GM23338 (cell line): ENCODE measurements at regions not wholly inside any gene's neighbourhood (a gene's known extent, or its start where the extent isn't known, plus 50 kb on each side); places are given as distances from the start of the nearest gene placed in this dataset.

Source experiments
- ATAC-seq: fragments of 200-7000 bp; cut with Tn5 transposase; 3 replicates; pipeline ENCODE4 v1.9.1; 2020
- DNase-seq: peaks from one replicate; pipeline ENCODE4 v3.0.0-alpha.2; 2015; ENCODE audit warnings: low spot score
- H2AFZ ChIP-seq: fragments of 200-600 bp; sonication (generic); 2 replicates; pipeline ENCODE4 v1.8.0; 2016; ENCODE audit warnings: antibody characterized with exemption, mild to moderate bottlenecking, moderate library complexity
- H3F3A ChIP-seq: fragments of 200-600 bp; sonication (generic); replicated peaks from 2 replicates; pipeline ENCODE4 v1.8.0; 2017; ENCODE audit warnings: antibody characterized with exemption, mixed run types, low read depth
- H3K27ac ChIP-seq: fragments of 200-600 bp; sonication (generic); 2 replicates; pipeline ENCODE4 v1.6.1; 2016; ENCODE audit warnings: low read depth
- H3K27me3 ChIP-seq: fragments of 200-600 bp; sonication (generic); 2 replicates; pipeline ENCODE4 v1.8.0; 2016; ENCODE audit warnings: mild to moderate bottlenecking, mixed run types, moderate library complexity; ENCODE audit not compliant: insufficient read depth
- H3K36me3 ChIP-seq: fragments of 200-600 bp; sonication (generic); 2 replicates; pipeline ENCODE4 v1.8.0; 2016; ENCODE audit warnings: mild to moderate bottlenecking; ENCODE audit not compliant: insufficient read depth
- H3K4me1 ChIP-seq: fragments of 200-600 bp; sonication (generic); 2 replicates; pipeline ENCODE4 v1.8.0; 2016; ENCODE audit warnings: mild to moderate bottlenecking, moderate library complexity; ENCODE audit not compliant: insufficient read depth
- H3K4me2 ChIP-seq: fragments of 200-600 bp; sonication (generic); 2 replicates; pipeline ENCODE4 v1.7.1; 2017; ENCODE audit warnings: mixed run types
- H3K4me3 ChIP-seq: fragments of 200-600 bp; sonication (generic); 2 replicates; pipeline ENCODE4 v1.6.1; 2016; ENCODE audit warnings: mixed run types
- H3K79me2 ChIP-seq: fragments of 200-600 bp; sonication (generic); replicated peaks from 2 replicates; pipeline ENCODE4 v1.8.0; 2017; ENCODE audit warnings: mild to moderate bottlenecking; ENCODE audit not compliant: insufficient read depth
- H3K9me2 ChIP-seq: fragments of 200-600 bp; sonication (generic); 2 replicates; pipeline ENCODE4 v1.8.0; 2017; ENCODE audit not compliant: insufficient read depth
- H4K20me1 ChIP-seq: fragments of 200-600 bp; sonication (generic); replicated peaks from 2 replicates; pipeline ENCODE4 v1.8.0; 2017; ENCODE audit warnings: mild to moderate bottlenecking; ENCODE audit not compliant: insufficient read depth
- H3K27ac Mint-ChIP-seq: 2 replicates; pipeline ENCODE4 v1.8.0; 2020; ENCODE audit warnings: inconsistent platforms, mild to moderate bottlenecking, moderate library complexity, mixed read lengths
- H3K27me3 Mint-ChIP-seq: 3 replicates; pipeline ENCODE4 v1.8.0; 2022; ENCODE audit warnings: low read depth, mild to moderate bottlenecking, moderate library complexity, mixed read lengths, inconsistent platforms; ENCODE audit not compliant: insufficient read depth, poor library complexity
- H3K36me3 Mint-ChIP-seq: 3 replicates; pipeline ENCODE4 v1.8.0; 2021; ENCODE audit warnings: low read depth, mild to moderate bottlenecking, inconsistent platforms, moderate library complexity, mixed read lengths
- H3K4me1 Mint-ChIP-seq: 3 replicates; pipeline ENCODE4 v1.8.0; 2020; ENCODE audit warnings: mild to moderate bottlenecking, inconsistent platforms, mixed read lengths
- H3K4me3 Mint-ChIP-seq: 3 replicates; pipeline ENCODE4 v1.8.0; 2021; ENCODE audit warnings: moderate library complexity, mild to moderate bottlenecking, inconsistent platforms, mixed read lengths
- H3K9me3 Mint-ChIP-seq: 3 replicates; pipeline ENCODE4 v1.8.0; 2020; ENCODE audit warnings: moderate library complexity, mild to moderate bottlenecking, inconsistent platforms, mixed read lengths
- CREB1 ChIP-seq: fragments of 250-450 bp; sonication (Bioruptor Pico); IDR thresholded peaks from 2 replicates; pipeline ENCODE4 v1.5.0; 2020; ENCODE audit warnings: low read depth, mild to moderate bottlenecking, moderate library complexity
- EZH2 ChIP-seq: fragments of 200-600 bp; sonication (generic); IDR thresholded peaks from one replicate; pipeline ENCODE4 v1.8.0; 2017; ENCODE audit warnings: antibody characterized with exemption, mild to moderate bottlenecking, low read depth; ENCODE audit not compliant: unreplicated experiment
- EZH2phosphoT487 ChIP-seq: fragments of 200-600 bp; sonication (generic); IDR thresholded peaks from one replicate; pipeline ENCODE4 v1.8.1; 2018; ENCODE audit warnings: antibody characterized with exemption; ENCODE audit not compliant: unreplicated experiment
- JUNB ChIP-seq: IDR thresholded peaks from one replicate; pipeline ENCODE4 v1.6.1; 2016; ENCODE audit warnings: antibody characterized with exemption; ENCODE audit not compliant: unreplicated experiment
- POLR2AphosphoS5 ChIP-seq: IDR thresholded peaks from 2 replicates; pipeline ENCODE4 v1.6.1; 2016; ENCODE audit warnings: antibody characterized with exemption, low read depth
- REST ChIP-seq: IDR thresholded peaks from one replicate; pipeline ENCODE4 v1.6.1; 2018; ENCODE audit warnings: antibody characterized with exemption; ENCODE audit not compliant: unreplicated experiment
- ZNF114 ChIP-seq: fragments of 250-450 bp; sonication (Bioruptor Pico); IDR thresholded peaks from 2 replicates; pipeline ENCODE4 v1.5.0; 2020; ENCODE audit warnings: mild to moderate bottlenecking, moderate library complexity
- TF ChIP-seq, protein P1 (sequence below), 2 experiments: fragments of 200-600 bp in 1 of 2; sonication (generic) in 1 of 2; conservative IDR thresholded peaks; 2 replicates each; pipeline versions ENCODE4 v1.5.1 to v1.6.1; 2016 to 2017; ENCODE audit warnings: antibody characterized with exemption in 2 of 2, low read depth in 2 of 2, mild to moderate bottlenecking in 2 of 2, moderate library complexity in 1 of 2

- Histone ChIP-seq H3K4me2 (peak overlapping the region; percentile 95), H4K20me1 (no peaks in the 10 kb centered on the region), H3K4me3 (peak overlapping the region; percentile 81), H3K9me2 (no peaks in the 10 kb centered on the region), H3K36me3 (no peaks in the 10 kb centered on the region), H3K27ac (no peak overlapping the region), H2AFZ (peak overlapping the region; percentile 24; the same call in 1 of the 2 replicates), H3K4me1 (peaks cover 45% of the 10 kb centered on the region), H3F3A (peaks cover 13% of the 10 kb centered on the region), H3K79me2 (no peaks in the 10 kb centered on the region; the same call in 1 of the 2 replicates), H3K27me3 (peaks cover 36% of the 10 kb centered on the region)
- Mint-ChIP-seq H3K4me3 (peak overlapping the region; percentile 94), H3K27ac (no peak overlapping the region), H3K27me3 (peaks cover 40% of the 10 kb centered on the region), H3K4me1 (peaks cover 49% of the 10 kb centered on the region), H3K36me3 (no peaks in the 10 kb centered on the region; the same call in 2 of the 3 replicates), H3K9me3 (peaks cover 3% of the 10 kb centered on the region; the same call in 2 of the 3 replicates)
- no peak for TF ChIP-seq JUNB
- no peak for TF ChIP-seq CREB1 (CRISPR knock-in tag)
- TF ChIP-seq EZH2: no peak
- TF ChIP-seq, protein P1, sequence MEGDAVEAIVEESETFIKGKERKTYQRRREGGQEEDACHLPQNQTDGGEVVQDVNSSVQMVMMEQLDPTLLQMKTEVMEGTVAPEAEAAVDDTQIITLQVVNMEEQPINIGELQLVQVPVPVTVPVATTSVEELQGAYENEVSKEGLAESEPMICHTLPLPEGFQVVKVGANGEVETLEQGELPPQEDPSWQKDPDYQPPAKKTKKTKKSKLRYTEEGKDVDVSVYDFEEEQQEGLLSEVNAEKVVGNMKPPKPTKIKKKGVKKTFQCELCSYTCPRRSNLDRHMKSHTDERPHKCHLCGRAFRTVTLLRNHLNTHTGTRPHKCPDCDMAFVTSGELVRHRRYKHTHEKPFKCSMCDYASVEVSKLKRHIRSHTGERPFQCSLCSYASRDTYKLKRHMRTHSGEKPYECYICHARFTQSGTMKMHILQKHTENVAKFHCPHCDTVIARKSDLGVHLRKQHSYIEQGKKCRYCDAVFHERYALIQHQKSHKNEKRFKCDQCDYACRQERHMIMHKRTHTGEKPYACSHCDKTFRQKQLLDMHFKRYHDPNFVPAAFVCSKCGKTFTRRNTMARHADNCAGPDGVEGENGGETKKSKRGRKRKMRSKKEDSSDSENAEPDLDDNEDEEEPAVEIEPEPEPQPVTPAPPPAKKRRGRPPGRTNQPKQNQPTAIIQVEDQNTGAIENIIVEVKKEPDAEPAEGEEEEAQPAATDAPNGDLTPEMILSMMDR (conservative IDR thresholded peaks at IDR 0.05; ENCODE audit: low read depth in 2 of 2): peak in 1 of 2 experiments; percentile 6; a peak in 1 of 4 replicates
- no peak for TF ChIP-seq ZNF114 (CRISPR knock-in tag)
- no peak for TF ChIP-seq EZH2phosphoT487
- TF ChIP-seq POLR2AphosphoS5: no peak
- TF ChIP-seq REST: no peak
- ATAC-seq (peak; percentile 11), DNase-seq (peak; percentile 60)
Measured at GRCh38 chr4:24470666-24471485, 113.5 kb downstream of the DHX15 start.

DNA sequence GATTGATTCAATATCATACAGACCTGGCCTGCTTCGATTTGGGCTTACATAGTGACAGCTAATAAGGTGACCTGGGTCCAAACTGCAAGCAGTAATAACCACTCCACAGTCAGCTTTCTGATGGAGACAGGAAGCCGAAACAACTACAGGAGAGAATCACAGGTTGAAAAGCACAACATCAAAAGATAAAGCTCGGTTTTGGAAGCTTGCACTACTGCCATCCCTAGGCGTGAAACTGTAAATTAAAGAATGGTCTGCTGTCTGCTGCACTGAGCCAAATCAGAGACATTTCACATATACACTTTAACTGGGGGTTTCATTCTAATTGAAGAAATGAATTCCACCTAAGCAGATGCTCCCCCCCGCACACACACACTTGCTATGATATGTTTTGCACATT is 116.3 kb downstream of the DHX15 start:
- Histone ChIP-seq H3K9me2 (no peaks in the 10 kb centered on the region), H3K27me3 (peaks cover 36% of the 10 kb centered on the region), H3K79me2 (no peaks in the 10 kb centered on the region; the same call in 1 of the 2 replicates), H2AFZ (no peak overlapping the region), H3F3A (peaks cover 13% of the 10 kb centered on the region), H3K4me3 (no peak overlapping the region), H3K4me1 (peaks cover 39% of the 10 kb centered on the region), H3K4me2 (peak overlapping the region; percentile 29; the same call in 1 of the 2 replicates), H4K20me1 (no peaks in the 10 kb centered on the region), H3K36me3 (no peaks in the 10 kb centered on the region), H3K27ac (no peak overlapping the region)
- no peaks in the 10 kb centered on the region; the same call in 2 of the 3 replicates for H3K36me3 Mint-ChIP-seq
- peaks cover 34% of the 10 kb centered on the region for H3K27me3 Mint-ChIP-seq
- DNase-seq: no peak
- H3K4me1 Mint-ChIP-seq: peaks cover 37% of the 10 kb centered on the region
- no peak for ATAC-seq
- peaks cover 3% of the 10 kb centered on the region; the same call in 2 of the 3 replicates for H3K9me3 Mint-ChIP-seq
- no peak overlapping the region for H3K4me3 Mint-ChIP-seq
- H3K27ac Mint-ChIP-seq: no peak overlapping the region
- TF ChIP-seq, protein P1 (conservative IDR thresholded peaks at IDR 0.05; ENCODE audit: low read depth in 2 of 2): no peak
- no peak for TF ChIP-seq ZNF114 (CRISPR knock-in tag)
- TF ChIP-seq EZH2phosphoT487: no peak
- TF ChIP-seq POLR2AphosphoS5: no peak
